ENCODE measurements at regions not wholly inside any gene's neighbourhood (a gene's known extent, or its start where the extent isn't known, plus 50 kb on each side); places are given as distances from the start of the nearest gene placed in this dataset.

- TF ChIP-seq, protein P1, sequence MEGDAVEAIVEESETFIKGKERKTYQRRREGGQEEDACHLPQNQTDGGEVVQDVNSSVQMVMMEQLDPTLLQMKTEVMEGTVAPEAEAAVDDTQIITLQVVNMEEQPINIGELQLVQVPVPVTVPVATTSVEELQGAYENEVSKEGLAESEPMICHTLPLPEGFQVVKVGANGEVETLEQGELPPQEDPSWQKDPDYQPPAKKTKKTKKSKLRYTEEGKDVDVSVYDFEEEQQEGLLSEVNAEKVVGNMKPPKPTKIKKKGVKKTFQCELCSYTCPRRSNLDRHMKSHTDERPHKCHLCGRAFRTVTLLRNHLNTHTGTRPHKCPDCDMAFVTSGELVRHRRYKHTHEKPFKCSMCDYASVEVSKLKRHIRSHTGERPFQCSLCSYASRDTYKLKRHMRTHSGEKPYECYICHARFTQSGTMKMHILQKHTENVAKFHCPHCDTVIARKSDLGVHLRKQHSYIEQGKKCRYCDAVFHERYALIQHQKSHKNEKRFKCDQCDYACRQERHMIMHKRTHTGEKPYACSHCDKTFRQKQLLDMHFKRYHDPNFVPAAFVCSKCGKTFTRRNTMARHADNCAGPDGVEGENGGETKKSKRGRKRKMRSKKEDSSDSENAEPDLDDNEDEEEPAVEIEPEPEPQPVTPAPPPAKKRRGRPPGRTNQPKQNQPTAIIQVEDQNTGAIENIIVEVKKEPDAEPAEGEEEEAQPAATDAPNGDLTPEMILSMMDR (IDR thresholded peaks at IDR 0.05; ENCODE audit: low read depth, low read length, poor library complexity, severe bottlenecking): no peak
- no peak for TF ChIP-seq EZH2phosphoT487 (IDR thresholded peaks at IDR 0.05; ENCODE audit: borderline replicate concordance, low read length)
Measured at GRCh38 chr6:40671001-40671693, 84.0 kb upstream of the LRFN2 start.

Measured in DOHH2 (cell line).